ENCODE measurements at regions not wholly inside any gene's neighbourhood (a gene's known extent, or its start where the extent isn't known, plus 50 kb on each side); places are given as distances from the start of the nearest gene placed in this dataset.
"Not testable (repeated sequence)": the region's sequence is repeated elsewhere in the genome, so short reads cannot be mapped to it uniquely, and the experiment has no call there.

DNA sequence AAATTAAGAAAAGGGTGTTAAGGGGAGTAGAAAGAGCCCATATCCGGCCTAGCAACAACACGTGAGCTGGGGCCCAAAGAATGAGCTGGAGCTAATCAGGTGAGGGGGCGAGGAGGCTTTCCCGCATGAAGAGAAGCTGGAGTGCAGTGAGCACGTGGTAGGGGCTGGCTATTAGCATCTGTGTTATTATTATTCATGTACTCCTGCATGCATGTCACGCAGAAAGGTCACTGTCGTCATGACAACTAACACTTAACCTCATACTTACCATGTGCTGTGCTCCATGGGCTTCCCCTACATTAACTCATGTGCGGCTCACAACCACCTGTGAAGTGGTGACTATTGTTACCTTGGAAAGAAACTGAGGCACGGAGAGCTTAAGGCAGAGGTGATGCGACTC lies 227.6 kb upstream of the UBL3 start:
- Mint-ChIP-seq H3K36me3 (ENCODE audit: low read depth) (no peaks in the 10 kb centered on the region), H3K9me3 (no peaks in the 10 kb centered on the region), H3K4me1 (no peaks in the 10 kb centered on the region), H3K27ac (no peak overlapping the region), H3K27me3 (no peaks in the 10 kb centered on the region), H3K4me3 (no peak overlapping the region)
- no peak for ATAC-seq (replicated peaks)

DNA sequence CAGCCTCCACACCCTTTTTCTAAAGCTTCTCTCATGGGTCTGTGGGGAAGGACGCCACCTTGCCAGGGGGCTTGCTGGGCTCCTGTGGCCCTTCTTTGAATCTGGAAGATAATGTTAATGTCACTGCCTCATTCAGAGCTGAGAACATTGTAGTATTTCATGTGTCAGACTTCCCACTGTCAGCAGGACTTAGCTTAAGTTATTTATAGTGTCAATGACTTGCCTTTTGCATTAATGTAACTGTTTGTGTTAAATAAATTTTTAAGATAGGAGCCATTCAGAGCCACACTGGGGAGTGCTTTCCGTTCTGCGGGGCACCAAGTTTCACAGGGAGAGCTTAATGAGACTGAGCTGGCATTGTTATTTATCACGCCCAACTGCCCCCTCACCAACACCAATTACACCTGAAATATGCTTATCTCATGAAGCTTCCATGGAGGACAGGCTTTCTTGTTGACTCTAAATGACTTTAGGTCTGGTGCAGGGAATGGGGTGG lies 226.9 kb upstream of the UBL3 start:
- Mint-ChIP-seq H3K9me3 (no peaks in the 10 kb centered on the region), H3K27me3 (no peaks in the 10 kb centered on the region), H3K27ac (no peak overlapping the region), H3K4me1 (no peaks in the 10 kb centered on the region), H3K36me3 (ENCODE audit: low read depth) (no peaks in the 10 kb centered on the region), H3K4me3 (no peak overlapping the region)
- ATAC-seq (replicated peaks) = no peak

DNA sequence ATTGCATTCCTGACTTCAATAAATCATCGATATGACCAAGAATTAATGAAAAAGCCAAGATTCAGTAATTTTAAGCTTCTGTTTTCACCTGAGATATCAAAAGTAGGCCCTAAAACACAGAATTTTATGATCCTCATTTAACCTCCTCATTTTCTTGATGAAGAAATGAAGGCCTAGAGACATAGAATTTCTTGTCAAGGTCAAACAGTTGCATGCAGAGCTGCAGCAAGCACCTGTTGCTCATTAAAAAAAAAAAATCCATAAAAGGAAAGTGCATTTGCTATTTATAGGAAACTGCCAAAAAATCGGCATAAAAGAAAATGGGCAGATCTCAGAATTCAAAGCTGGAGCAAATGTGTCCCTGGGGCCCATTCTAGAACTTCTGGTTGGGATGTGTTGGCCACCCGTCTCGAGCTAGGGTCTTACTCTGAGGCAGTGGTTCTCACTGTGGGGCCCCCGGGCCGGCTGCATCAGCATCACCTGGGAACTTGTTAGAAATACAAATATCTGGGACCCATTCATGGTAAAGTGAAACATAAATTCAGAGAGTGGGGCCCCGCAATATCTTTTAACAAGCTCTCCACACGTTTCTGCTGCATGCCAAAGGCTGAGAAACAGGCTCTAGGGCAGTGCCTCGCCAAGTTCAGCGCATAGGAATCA lies 224.7 kb upstream of the UBL3 start:
- no peak overlapping the region for H3K27ac Mint-ChIP-seq
- H3K27me3 Mint-ChIP-seq = no peaks in the 10 kb centered on the region
- no peak overlapping the region for H3K4me3 Mint-ChIP-seq
- no peaks in the 10 kb centered on the region for H3K9me3 Mint-ChIP-seq
- H3K36me3 Mint-ChIP-seq (ENCODE audit: low read depth) = no peaks in the 10 kb centered on the region
- H3K4me1 Mint-ChIP-seq = no peaks in the 10 kb centered on the region
- no peak for ATAC-seq (replicated peaks)

DNA sequence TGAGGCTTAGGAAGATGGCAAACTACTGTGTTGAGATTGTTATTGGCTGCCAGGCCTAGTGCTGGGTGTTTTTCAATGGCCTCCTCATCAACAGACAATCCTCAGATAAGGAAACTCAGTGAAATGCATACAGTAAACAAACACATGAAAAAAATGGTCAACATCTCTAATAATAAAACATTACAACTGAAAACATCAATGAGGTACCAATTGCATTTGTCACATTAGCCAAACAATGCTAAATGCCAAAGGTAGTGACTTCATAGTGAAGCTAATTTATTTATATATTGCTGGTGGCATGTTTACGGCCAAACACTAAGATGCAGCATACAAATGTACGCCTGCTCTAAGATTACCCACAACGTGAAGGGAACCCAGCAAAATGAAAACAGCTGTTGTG lies 224.0 kb upstream of the UBL3 start:
- H3K27ac Mint-ChIP-seq = no peak overlapping the region
- H3K4me1 Mint-ChIP-seq = no peaks in the 10 kb centered on the region
- H3K9me3 Mint-ChIP-seq = no peaks in the 10 kb centered on the region
- no peaks in the 10 kb centered on the region for H3K36me3 Mint-ChIP-seq (ENCODE audit: low read depth)
- no peak overlapping the region for H3K4me3 Mint-ChIP-seq
- no peaks in the 10 kb centered on the region for H3K27me3 Mint-ChIP-seq
- ATAC-seq (replicated peaks) = no peak

DNA sequence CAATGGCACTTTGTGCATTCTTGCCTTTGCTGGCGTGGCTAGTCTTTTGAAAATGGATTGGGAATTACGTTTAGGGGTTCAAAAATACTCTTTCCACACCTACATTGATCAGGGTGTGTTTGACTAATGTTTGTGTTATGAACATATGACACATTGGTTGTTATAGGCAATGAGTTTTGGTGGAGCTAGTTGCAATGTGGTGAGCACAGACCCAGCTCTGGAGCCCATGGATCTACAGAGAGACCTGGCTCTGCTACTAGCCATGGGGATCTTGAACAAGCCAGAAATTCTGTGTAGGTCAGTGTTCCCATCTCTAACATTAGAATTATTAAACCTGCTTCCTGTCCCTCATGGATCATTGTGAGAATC lies 222.4 kb upstream of the UBL3 start:
- H3K36me3 Mint-ChIP-seq (ENCODE audit: low read depth) = no peaks in the 10 kb centered on the region
- no peak overlapping the region for H3K4me3 Mint-ChIP-seq
- H3K27me3 Mint-ChIP-seq = peaks cover 4% of the 10 kb centered on the region
- H3K9me3 Mint-ChIP-seq = no peaks in the 10 kb centered on the region
- H3K4me1 Mint-ChIP-seq = no peaks in the 10 kb centered on the region
- ATAC-seq (replicated peaks) = no peak
- no peak overlapping the region for H3K27ac Mint-ChIP-seq

DNA sequence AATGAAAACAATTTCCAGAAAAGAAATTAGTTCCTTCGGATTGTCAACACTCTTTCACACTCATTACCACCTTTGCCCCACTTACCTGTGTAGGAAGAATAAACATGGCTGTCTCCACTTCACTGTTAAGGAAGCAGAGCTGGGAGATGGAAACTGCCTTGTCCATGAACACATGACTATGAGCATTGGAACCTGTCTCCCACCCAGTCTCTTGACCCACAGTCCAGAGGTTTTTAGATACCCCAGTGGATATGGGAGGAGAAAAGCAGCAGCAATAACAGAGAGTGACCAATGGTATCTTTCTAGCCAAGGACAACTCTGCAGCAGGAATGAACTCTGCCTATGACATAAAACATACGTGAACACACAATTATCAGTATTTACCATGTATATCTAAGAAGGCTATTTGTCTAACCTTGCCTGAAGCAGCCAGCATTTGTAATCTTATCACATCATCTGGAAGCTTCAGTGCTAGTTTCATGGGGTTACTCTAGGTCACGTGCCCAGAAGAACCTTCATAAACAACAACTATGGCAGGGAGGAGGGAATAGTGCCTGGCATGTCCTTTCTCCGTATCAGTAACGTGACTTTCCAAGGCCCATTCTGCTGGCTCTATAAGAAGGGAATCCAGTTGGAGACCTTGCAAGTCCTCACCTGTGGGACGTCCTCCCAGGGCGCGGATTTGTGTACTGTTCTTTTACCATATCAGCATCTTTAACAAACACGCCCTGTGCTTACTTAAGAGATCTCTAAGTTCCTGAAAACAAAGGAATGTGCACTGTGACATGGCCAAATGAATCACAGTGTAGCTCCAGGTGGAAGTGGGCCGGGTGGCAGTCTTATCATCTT lies 221.8 kb upstream of the UBL3 start:
- no peak overlapping the region for H3K27ac Mint-ChIP-seq
- peaks cover 4% of the 10 kb centered on the region for H3K27me3 Mint-ChIP-seq
- H3K4me1 Mint-ChIP-seq = no peaks in the 10 kb centered on the region
- H3K4me3 Mint-ChIP-seq = no peak overlapping the region
- no peaks in the 10 kb centered on the region for H3K9me3 Mint-ChIP-seq
- ATAC-seq (replicated peaks) = no peak
- no peaks in the 10 kb centered on the region for H3K36me3 Mint-ChIP-seq (ENCODE audit: low read depth)

DNA sequence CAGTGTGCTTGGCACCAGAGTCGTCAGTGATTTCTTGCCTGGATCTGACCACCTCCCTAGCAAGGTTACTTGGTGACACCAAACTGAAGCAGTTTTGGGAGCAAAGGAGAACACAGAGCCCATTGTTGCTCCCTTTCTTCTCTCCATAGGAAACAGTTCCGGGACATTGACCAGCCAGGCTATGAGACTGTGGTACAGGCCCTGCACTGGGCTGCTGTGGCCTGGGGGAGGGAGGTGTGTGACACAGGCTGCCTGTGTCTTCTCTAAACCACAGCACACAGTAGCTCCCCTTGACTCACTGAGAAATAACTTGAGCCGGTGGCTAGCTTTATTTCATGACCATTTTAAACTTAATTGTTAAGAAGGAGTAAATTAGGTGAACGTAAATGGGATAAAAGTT lies 214.8 kb upstream of the UBL3 start:
- ATAC-seq (replicated peaks) = no peak
- H3K27ac Mint-ChIP-seq = no peak overlapping the region
- H3K36me3 Mint-ChIP-seq (ENCODE audit: low read depth) = no peaks in the 10 kb centered on the region
- H3K27me3 Mint-ChIP-seq = peaks cover 4% of the 10 kb centered on the region
- H3K9me3 Mint-ChIP-seq = no peaks in the 10 kb centered on the region
- no peaks in the 10 kb centered on the region for H3K4me1 Mint-ChIP-seq
- no peak overlapping the region for H3K4me3 Mint-ChIP-seq

DNA sequence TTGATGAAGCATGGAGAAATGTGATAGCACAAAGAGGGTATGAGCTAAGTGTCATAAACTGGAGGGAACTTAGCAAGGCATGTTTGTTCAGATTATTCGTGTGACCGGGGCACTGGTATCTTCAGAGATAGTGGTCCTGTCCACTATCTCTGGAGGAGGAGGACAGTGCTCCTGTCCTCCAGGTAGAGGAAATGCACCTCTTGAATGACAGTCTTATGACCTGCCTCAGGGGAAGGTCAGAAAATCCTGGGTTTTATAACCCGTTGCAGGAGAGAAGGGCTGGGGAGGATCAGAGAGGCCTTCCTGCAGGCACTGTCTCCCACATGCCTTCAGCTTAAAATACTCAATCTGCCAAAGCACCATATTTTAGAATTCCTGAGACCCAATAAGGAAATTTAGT lies 213.5 kb upstream of the UBL3 start:
- Mint-ChIP-seq H3K9me3 (no peaks in the 10 kb centered on the region), H3K4me3 (no peak overlapping the region), H3K4me1 (no peaks in the 10 kb centered on the region), H3K36me3 (ENCODE audit: low read depth) (no peaks in the 10 kb centered on the region), H3K27me3 (peaks cover 4% of the 10 kb centered on the region), H3K27ac (no peak overlapping the region)
- no peak for ATAC-seq (replicated peaks)

DNA sequence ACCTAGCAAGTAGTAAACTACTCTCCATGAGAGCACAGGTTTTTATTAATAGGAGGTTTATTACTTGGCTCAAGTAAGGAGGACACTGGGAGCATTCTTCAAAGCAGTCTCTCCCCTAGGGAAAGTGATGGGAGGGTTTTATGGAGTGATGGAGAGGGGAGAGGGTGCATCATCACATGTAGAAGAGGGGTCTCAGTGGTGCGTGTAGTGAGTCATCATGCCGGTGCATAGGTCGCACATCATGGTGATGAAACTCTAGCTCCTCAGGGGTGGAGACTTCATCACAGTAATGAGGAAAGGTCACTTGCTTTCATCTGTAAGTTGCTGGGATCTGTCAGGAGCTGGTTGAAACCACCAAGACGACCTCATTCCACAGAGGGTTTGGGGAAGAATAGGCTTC lies 210.8 kb upstream of the UBL3 start:
- H3K4me1 Mint-ChIP-seq = no peaks in the 10 kb centered on the region
- no peak overlapping the region for H3K4me3 Mint-ChIP-seq
- no peaks in the 10 kb centered on the region for H3K9me3 Mint-ChIP-seq
- ATAC-seq (replicated peaks) = no peak
- no peaks in the 10 kb centered on the region for H3K27me3 Mint-ChIP-seq
- no peaks in the 10 kb centered on the region for H3K36me3 Mint-ChIP-seq (ENCODE audit: low read depth)
- H3K27ac Mint-ChIP-seq = no peak overlapping the region

DNA sequence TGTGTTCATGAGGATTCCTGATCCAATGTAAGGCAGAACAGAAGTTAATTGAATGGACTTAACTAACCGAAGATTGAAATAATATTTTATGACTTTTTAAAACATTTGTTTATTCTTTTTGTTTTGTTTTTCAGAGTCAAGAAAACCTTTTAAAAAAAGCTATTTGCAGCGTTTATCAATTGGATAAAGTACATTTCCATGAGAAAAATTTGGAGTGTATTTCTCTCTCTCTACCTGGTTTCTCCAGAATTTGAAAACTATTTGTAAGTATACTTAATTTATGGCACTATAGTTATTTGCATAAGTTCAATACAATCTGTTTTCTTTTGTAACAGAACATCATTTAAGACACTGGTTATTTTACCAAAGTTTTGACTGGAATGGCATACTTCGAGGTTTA lies 208.0 kb upstream of the UBL3 start:
- Mint-ChIP-seq H3K27ac (no peak overlapping the region), H3K36me3 (ENCODE audit: low read depth) (no peaks in the 10 kb centered on the region), H3K4me3 (no peak overlapping the region), H3K27me3 (peaks cover 6% of the 10 kb centered on the region), H3K4me1 (no peaks in the 10 kb centered on the region), H3K9me3 (no peaks in the 10 kb centered on the region)
- ATAC-seq (replicated peaks) = no peak

DNA sequence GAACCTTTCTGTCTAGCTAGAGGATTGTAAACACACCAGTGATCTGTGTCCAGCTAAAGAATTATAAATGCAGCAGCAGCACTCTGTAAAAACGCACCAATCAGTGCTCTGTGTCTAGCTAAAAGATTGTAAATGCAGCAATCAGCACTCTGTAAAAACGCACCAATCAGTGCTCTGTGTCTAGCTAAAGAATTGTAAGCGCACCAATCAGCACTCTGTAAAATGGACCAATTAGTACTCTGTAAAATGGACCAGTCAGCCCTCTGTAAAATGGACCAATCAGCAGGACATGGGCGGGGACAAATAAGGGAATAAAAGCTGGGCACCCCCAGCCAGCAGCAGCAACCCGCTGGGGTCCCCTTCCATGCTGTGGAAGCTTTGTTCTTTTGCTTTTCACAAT lies 204.1 kb upstream of the UBL3 start:
- not testable (repeated sequence) for H3K27ac Mint-ChIP-seq; H3K4me1 Mint-ChIP-seq; H3K4me3 Mint-ChIP-seq; H3K27me3 Mint-ChIP-seq; H3K36me3 Mint-ChIP-seq (ENCODE audit: low read depth); ATAC-seq (replicated peaks); H3K9me3 Mint-ChIP-seq

DNA sequence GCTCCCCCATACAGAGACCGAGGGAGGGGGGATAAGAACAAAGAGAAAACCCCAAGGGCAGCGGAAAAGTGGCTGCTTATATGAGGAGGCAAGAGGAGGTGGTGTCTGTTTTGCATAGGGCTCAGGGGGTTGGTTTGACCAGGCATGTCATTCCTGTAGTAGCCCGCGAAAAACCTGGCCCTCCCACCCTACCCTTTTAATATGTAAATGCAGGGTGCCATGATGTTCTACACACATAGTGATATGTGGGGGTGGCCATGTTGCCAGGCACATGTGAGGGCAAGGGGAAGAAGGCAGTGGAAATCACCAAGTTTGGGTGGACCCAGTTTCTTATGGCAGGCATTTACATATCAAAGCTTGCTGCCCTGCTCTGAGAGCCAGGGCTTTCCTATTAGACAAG lies 203.5 kb upstream of the UBL3 start:
- H3K27me3 Mint-ChIP-seq = peaks cover 7% of the 10 kb centered on the region
- ATAC-seq (replicated peaks) = no peak
- H3K27ac Mint-ChIP-seq = no peak overlapping the region
- H3K36me3 Mint-ChIP-seq (ENCODE audit: low read depth) = no peaks in the 10 kb centered on the region
- peaks cover 5% of the 10 kb centered on the region for H3K4me1 Mint-ChIP-seq
- no peaks in the 10 kb centered on the region for H3K9me3 Mint-ChIP-seq
- H3K4me3 Mint-ChIP-seq = no peak overlapping the region

DNA sequence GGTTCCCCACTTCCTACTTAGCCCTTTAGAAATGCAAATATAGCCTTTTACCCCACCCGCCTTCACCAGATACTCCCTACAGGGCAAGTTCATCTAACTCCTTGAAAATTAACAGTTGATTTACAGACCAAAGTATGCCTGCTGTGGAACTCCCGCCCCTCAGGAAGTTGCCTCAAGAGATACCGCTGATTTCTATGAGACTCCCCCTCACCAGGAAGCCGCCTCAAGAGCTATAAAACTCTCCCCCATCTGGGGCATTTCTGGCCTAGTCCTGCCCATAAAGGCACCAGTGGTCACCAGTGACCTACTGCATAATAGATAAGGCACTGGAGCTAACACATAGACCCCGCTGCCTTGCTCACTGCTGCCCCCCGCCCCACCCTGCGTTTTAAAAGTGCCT lies 201.7 kb upstream of the UBL3 start:
- Mint-ChIP-seq H3K27me3 (peaks cover 7% of the 10 kb centered on the region), H3K36me3 (ENCODE audit: low read depth) (no peaks in the 10 kb centered on the region), H3K4me1 (peaks cover 10% of the 10 kb centered on the region), H3K27ac (no peak overlapping the region), H3K4me3 (no peak overlapping the region), H3K9me3 (no peaks in the 10 kb centered on the region)
- no peak for ATAC-seq (replicated peaks)

DNA sequence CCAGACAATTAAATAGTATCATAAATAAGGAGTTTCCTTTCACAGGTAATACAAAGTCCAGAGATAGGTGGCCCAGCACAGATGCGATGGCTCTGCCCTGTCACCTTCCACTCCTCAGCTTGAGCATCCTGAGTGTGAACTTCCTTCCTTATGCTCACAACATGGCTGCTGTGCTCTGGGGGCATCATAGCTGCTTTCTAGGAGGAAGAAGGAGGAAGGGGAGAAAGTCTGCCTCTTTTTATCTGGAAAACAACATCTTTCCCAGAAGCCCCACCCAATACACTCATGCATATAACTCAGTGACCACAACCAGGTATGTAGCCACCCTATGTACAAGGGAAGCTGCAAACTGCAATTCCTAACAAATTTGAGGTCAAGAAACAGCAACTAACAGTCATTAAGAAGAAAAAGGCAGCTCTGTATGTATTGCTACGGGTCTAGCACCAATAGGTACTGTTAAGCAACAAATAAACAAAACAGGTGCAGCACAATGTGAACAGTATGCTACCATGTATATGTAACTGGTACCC lies 201.2 kb upstream of the UBL3 start:
- Mint-ChIP-seq H3K9me3 (no peaks in the 10 kb centered on the region), H3K27ac (no peak overlapping the region)

DNA sequence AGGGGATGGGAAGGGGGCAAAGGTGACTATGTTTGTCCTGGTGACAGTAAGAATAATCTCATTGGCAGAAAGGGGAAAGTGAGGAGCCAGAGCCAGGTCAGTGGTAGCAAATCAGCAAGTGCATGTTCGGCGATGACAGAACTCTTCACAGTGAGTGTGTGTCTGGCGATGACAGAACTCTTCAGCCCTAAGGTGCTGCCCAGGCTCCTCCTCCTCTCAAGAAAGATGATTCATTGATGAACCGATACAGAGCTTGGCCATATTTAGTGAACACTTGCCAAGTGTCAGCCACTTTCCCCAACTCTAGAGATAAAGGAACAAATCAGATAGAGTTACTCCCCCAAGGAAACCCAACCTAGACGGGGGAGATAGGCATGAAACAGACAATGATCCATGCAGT lies 199.3 kb upstream of the UBL3 start:
- ATAC-seq (replicated peaks) = peak; percentile 83
- H3K27ac Mint-ChIP-seq = no peak overlapping the region
- H3K9me3 Mint-ChIP-seq = no peaks in the 10 kb centered on the region
- no peak overlapping the region for H3K4me3 Mint-ChIP-seq
- H3K27me3 Mint-ChIP-seq = peaks cover 7% of the 10 kb centered on the region
- H3K36me3 Mint-ChIP-seq (ENCODE audit: low read depth) = no peaks in the 10 kb centered on the region
- peaks cover 11% of the 10 kb centered on the region for H3K4me1 Mint-ChIP-seq

More for the DNA sequence above, 201.2 kb upstream of the UBL3 start:
- Mint-ChIP-seq H3K4me3 (no peak overlapping the region), H3K4me1 (peaks cover 11% of the 10 kb centered on the region), H3K36me3 (ENCODE audit: low read depth) (no peaks in the 10 kb centered on the region), H3K27me3 (peaks cover 7% of the 10 kb centered on the region)
- ATAC-seq (replicated peaks) = no peak

All from activated T-helper 17 cell treated with anti-CD3 and anti-CD28 coated beads, Interleukin-2, amount 50 U/mL, for 72 hours (primary cell).